C4-2B (cell line): ENCODE measurements at regions not wholly inside any gene's neighbourhood (a gene's known extent, or its start where the extent isn't known, plus 50 kb on each side); places are given as distances from the start of the nearest gene placed in this dataset.

Experiments used
- ZFX ChIP-seq: fragments of 450-650 bp; IDR thresholded peaks from 2 replicates; pipeline ENCODE4 v1.6.1; 2017
- TF ChIP-seq, protein P1 (sequence below): fragments of 450-650 bp; conservative IDR thresholded peaks from 2 replicates; pipeline ENCODE4 v1.5.1; 2017; ENCODE audit warnings: mild to moderate bottlenecking

DNA sequence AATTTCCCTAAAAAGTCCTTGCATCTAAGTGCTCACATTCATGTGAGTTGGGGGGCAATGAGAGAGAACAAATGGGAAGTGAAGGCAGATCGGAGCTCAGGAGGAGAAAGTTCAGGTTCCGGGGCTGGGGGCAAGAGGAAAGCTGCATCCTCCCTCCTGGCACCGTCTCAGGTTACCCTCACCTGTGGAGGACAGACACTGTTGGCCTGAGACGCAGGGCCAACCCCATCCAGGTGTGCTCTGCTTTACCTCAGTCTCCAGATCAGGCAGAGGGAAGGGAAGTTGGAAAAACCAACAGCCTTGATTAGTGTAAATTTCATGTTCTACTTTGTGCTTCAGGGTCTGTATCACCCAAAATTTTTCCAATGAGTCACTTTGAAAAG is 146.9 kb downstream of the TRIM29 start:
- TF ChIP-seq ZFX: no peak
- TF ChIP-seq, protein P1, sequence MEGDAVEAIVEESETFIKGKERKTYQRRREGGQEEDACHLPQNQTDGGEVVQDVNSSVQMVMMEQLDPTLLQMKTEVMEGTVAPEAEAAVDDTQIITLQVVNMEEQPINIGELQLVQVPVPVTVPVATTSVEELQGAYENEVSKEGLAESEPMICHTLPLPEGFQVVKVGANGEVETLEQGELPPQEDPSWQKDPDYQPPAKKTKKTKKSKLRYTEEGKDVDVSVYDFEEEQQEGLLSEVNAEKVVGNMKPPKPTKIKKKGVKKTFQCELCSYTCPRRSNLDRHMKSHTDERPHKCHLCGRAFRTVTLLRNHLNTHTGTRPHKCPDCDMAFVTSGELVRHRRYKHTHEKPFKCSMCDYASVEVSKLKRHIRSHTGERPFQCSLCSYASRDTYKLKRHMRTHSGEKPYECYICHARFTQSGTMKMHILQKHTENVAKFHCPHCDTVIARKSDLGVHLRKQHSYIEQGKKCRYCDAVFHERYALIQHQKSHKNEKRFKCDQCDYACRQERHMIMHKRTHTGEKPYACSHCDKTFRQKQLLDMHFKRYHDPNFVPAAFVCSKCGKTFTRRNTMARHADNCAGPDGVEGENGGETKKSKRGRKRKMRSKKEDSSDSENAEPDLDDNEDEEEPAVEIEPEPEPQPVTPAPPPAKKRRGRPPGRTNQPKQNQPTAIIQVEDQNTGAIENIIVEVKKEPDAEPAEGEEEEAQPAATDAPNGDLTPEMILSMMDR: no peak
